Dedifferentiated amniotic fluid mesenchymal stem cell (primary cell): ENCODE measurements at regions not wholly inside any gene's neighbourhood (a gene's known extent, or its start where the extent isn't known, plus 50 kb on each side); places are given as distances from the start of the nearest gene placed in this dataset.
A peak's percentile ranks its signal among the peaks of the same experiment; 100 is the strongest.

ENCODE experiments used
- DNase-seq: peaks from one replicate; pipeline ENCODE4 v3.0.0-alpha.2; 2016; ENCODE audit errors: extremely low spot score

- DNase-seq, result no peak
Observed at GRCh38 chr2:49255409-49255971, 101.2 kb upstream of the FSHR start.

DNA sequence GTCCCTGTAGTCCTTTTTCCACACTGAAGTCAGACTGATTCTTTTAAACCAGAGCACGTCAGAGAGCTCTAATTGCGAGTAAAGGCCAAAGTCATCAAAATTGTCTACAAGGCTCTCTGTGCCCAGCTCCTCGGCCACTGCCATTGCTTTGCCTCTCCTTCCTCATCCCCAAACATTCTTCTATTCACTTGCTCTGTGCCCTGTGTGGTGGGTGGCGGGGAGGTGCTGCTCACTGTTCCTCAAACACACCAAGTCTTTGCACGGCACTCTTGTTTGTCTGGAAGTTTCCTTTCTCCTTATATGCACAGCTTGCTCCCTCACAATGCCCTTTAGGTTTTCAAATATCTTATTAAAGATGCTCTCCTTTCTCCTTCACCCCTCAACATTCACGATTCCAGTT lies 100.1 kb upstream of the FSHR start:
- DNase-seq, result no peak

- peak; percentile 30 for DNase-seq
Observed at GRCh38 chr2:49251766-49252165, 97.5 kb upstream of the FSHR start.

DNA sequence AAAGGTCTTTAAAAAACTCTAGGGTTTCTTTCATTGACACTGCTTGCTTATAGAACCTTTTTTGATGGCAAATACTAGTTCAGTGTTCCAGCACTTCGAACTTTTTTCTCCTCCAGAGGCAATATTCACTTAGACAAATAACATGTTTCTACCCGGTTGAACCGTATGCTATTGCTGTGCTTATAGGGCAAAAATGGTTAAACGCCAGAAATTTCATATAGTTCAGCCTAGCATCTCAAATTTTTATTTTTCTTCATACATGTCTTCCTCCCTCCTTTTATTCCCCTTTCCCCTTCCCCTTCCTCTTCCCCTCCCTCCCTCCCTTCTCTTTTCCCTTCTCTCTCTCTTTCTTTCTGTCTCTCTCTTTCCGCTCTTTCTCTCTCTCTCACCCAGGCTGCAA lies 96.9 kb upstream of the FSHR start:
- no peak for DNase-seq

DNA sequence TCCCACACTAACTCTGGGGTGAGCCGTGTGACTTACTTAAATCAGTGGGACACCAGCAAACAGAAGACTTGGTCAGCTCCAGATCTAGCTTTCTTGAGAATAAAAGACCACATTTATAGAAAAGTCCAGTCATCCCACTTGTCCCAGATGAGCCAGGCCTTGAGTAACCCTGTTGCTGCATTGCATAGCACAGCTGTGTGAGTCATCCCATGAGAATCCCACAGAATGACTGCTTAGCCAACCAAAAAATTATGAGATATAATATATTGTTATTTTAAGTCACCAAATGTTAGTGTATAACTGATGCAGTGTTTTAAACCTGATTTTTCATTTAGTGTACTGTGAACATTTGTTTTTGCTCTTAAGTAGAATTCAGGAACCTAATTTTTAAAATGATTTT lies 94.2 kb upstream of the FSHR start:
- peak; percentile 96 for DNase-seq

DNA sequence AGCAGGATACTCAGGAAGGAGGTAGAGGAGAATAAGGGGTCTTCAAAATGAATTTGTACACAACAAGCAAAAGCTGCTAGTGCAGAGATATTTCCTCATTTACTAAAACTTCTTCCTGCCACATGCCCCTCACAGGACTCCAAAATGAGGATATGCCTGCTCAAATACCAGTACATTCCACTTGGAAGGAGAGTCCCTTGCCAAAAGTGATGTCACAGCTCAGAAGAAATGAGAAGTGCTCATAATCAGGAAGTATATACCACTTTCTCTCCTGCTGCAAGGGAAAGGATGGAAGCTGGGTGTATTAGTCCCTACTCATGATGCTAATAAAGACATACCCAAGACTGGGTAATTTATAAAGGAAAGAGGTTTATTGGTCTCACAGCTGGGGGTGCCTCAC lies 87.7 kb upstream of the FSHR start:
- peak; percentile 69 for DNase-seq

DNA sequence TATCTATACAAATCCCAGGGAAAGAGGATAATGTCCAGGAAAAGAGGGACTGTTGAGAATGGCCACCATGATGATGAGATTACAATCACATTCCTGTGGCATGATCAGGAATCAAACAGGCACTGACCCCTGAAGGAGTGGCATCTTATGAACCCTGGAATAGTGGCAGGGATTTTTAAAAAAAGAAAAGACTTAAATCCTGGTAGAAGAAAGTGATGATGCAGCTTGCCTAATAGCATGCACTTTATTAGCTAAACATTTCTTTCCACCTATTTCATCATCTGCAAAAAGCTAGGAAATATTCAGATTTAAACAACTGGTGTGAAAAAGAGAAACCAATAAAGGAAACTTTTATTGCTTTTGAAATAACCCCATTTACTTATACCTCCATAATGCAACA lies 87.2 kb upstream of the FSHR start:
- peak; percentile 73 for DNase-seq

- no peak for DNase-seq
Observed at GRCh38 chr2:49240608-49241007, 86.3 kb upstream of the FSHR start.

- DNase-seq, result no peak
Observed at GRCh38 chr2:49238604-49238960, 84.3 kb upstream of the FSHR start.

- no peak for DNase-seq
Observed at GRCh38 chr2:49237867-49238603, 83.7 kb upstream of the FSHR start.

- DNase-seq, result no peak
Observed at GRCh38 chr2:49236316-49236715, 82.0 kb upstream of the FSHR start.

DNA sequence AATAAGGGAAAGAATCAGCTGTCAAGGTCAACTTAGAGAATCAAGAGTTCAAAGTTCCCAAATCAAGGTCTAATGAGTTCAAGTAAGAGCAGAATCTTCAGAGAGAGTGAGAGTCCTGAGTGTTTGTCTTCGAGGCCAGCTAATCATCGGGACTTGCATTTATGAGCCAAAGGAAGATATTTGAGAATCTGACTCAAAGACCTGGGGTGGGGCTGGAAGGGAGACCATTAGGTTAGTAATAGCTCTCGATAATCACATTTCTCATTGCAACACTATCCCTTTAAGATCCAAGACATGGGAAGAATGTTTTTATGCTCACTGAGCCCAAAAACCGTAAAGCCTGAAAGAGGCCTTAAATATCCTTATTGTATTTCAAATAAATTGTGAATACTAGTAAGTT lies 72.0 kb upstream of the FSHR start:
- no peak for DNase-seq

DNA sequence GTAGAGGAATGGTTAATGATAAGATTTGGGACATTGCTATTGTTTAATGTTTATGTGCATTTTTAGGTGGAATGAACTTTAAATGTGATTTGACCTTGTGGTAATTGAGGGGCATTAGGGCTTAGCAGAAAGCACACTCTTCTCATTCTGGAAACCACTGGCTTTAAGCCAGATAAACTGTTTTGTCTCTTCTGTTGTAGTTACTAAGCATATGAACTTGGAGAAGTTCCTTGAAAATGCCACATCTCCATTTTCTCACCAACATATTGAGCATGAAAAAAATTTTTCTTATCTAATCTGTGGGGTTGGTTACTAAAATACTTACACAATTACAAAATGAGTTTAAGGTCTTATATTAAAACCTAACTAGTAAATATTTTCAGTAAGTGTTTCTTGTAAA lies 70.8 kb upstream of the FSHR start:
- DNase-seq, result no peak

- DNase-seq, result no peak
Observed at GRCh38 chr2:49224426-49225010, 70.2 kb upstream of the FSHR start.

- no peak for DNase-seq
Observed at GRCh38 chr2:49222975-49223528, 68.7 kb upstream of the FSHR start.

- DNase-seq, result no peak
Observed at GRCh38 chr2:49219741-49220140, 65.4 kb upstream of the FSHR start.

DNA sequence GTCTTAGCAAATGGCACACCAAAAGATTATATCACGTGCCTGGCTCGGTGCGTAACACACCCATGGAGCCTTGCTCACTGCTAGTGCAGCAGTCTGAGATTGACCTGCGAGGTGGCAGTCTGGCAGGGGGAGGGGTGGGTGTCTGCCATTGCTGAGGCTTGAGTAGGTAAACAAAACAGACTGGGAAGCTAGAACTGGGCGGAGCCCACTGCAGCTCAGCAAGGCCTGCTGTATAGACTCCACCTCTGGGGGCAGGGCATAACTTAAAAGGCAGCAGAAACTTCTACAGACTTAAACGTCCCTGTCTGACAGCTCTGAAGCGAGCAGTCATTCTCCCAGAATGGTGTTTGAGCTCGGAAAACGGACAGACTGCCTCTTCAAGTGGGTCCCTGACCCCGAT lies 55.9 kb upstream of the FSHR start:
- no peak for DNase-seq

- no peak for DNase-seq
Observed at GRCh38 chr2:49207204-49207603, 52.9 kb upstream of the FSHR start.
